HUES48 (cell line): ENCODE measurements at regions not wholly inside any gene's neighbourhood (a gene's known extent, or its start where the extent isn't known, plus 50 kb on each side); places are given as distances from the start of the nearest gene placed in this dataset.

Source experiments
- H3K27ac ChIP-seq: one replicate; pipeline ENCODE4 v1.7.0; 2013; ENCODE audit warnings: low read depth, low read length, inconsistent platforms
- H3K27me3 ChIP-seq: 2 replicates; pipeline ENCODE4 v1.6.1; 2013; ENCODE audit warnings: mild to moderate bottlenecking, low read length; ENCODE audit not compliant: control insufficient read depth, insufficient read depth
- H3K36me3 ChIP-seq: 2 replicates; pipeline ENCODE4 v1.6.1; 2013; ENCODE audit warnings: low read length; ENCODE audit not compliant: control insufficient read depth, insufficient read depth
- H3K4me1 ChIP-seq: 2 replicates; pipeline ENCODE4 v1.6.1; 2013; ENCODE audit warnings: mild to moderate bottlenecking, low read length; ENCODE audit not compliant: control insufficient read depth, insufficient read depth
- H3K4me3 ChIP-seq: 2 replicates; pipeline ENCODE4 v1.5.1; 2013; ENCODE audit warnings: mild to moderate bottlenecking, low read depth, low read length
- H3K9ac ChIP-seq: 2 replicates; pipeline ENCODE4 v1.6.1; 2013; ENCODE audit warnings: mild to moderate bottlenecking, low read depth, low read length, moderate library complexity
- H3K9me3 ChIP-seq: 2 replicates; pipeline ENCODE4 v1.6.1; 2013; ENCODE audit warnings: low read length; ENCODE audit not compliant: control insufficient read depth, insufficient read depth

GRCh38 chr7:25849500-25850184 is 302.4 kb upstream of the NFE2L3 start:
- Histone ChIP-seq H3K9ac (no peak overlapping the region), H3K27me3 (peaks cover 29% of the 10 kb centered on the region), H3K36me3 (no peaks in the 10 kb centered on the region), H3K4me1 (peaks cover 17% of the 10 kb centered on the region), H3K9me3 (no peaks in the 10 kb centered on the region), H3K4me3 (no peak overlapping the region), H3K27ac (peak overlapping the region; percentile 3)

- H3K9ac ChIP-seq: no peak overlapping the region
- H3K9me3 ChIP-seq: no peaks in the 10 kb centered on the region
- no peaks in the 10 kb centered on the region for H3K36me3 ChIP-seq
- no peak overlapping the region for H3K27ac ChIP-seq
- H3K4me3 ChIP-seq: no peak overlapping the region
- peaks cover 30% of the 10 kb centered on the region for H3K27me3 ChIP-seq
- H3K4me1 ChIP-seq: peaks cover 19% of the 10 kb centered on the region
Measured at GRCh38 chr7:25850216-25850615, 301.8 kb upstream of the NFE2L3 start.

GRCh38 chr7:25850735-25851134 is 301.3 kb upstream of the NFE2L3 start:
- no peaks in the 10 kb centered on the region for H3K9me3 ChIP-seq
- H3K4me3 ChIP-seq: no peak overlapping the region
- peaks cover 35% of the 10 kb centered on the region for H3K27me3 ChIP-seq
- no peak overlapping the region for H3K9ac ChIP-seq
- no peaks in the 10 kb centered on the region for H3K36me3 ChIP-seq
- H3K27ac ChIP-seq: no peak overlapping the region
- peaks cover 24% of the 10 kb centered on the region for H3K4me1 ChIP-seq

- Histone ChIP-seq H3K27ac (no peak overlapping the region), H3K9ac (no peak overlapping the region), H3K4me3 (peak overlapping the region; percentile 51), H3K9me3 (no peaks in the 10 kb centered on the region), H3K36me3 (no peaks in the 10 kb centered on the region), H3K27me3 (peaks cover 42% of the 10 kb centered on the region), H3K4me1 (peaks cover 28% of the 10 kb centered on the region)
Measured at GRCh38 chr7:25851332-25852210, 300.4 kb upstream of the NFE2L3 start.

- H3K36me3 ChIP-seq: no peaks in the 10 kb centered on the region
Measured at GRCh38 chr7:25852211-25852938, 299.6 kb upstream of the NFE2L3 start.

GRCh38 chr7:25852939-25853271 is 299.1 kb upstream of the NFE2L3 start:
- Histone ChIP-seq H3K27me3 (peaks cover 46% of the 10 kb centered on the region), H3K36me3 (no peaks in the 10 kb centered on the region), H3K4me1 (peaks cover 30% of the 10 kb centered on the region), H3K9me3 (no peaks in the 10 kb centered on the region), H3K27ac (no peak overlapping the region), H3K4me3 (peak overlapping the region; percentile 51), H3K9ac (no peak overlapping the region)

More at GRCh38 chr7:25852211-25852938, 299.6 kb upstream of the NFE2L3 start:
- H3K4me1 ChIP-seq: peaks cover 28% of the 10 kb centered on the region
- peak overlapping the region; percentile 51 for H3K4me3 ChIP-seq
- no peak overlapping the region for H3K27ac ChIP-seq
- H3K9ac ChIP-seq: no peak overlapping the region
- H3K27me3 ChIP-seq: peaks cover 42% of the 10 kb centered on the region
- H3K9me3 ChIP-seq: no peaks in the 10 kb centered on the region

GRCh38 chr7:25853314-25853713 is 298.7 kb upstream of the NFE2L3 start:
- Histone ChIP-seq H3K9me3 (no peaks in the 10 kb centered on the region), H3K4me1 (peaks cover 34% of the 10 kb centered on the region), H3K27ac (no peak overlapping the region), H3K36me3 (no peaks in the 10 kb centered on the region), H3K9ac (no peak overlapping the region), H3K27me3 (peaks cover 50% of the 10 kb centered on the region), H3K4me3 (peak overlapping the region; percentile 51; the same call in 1 of the 2 replicates)

- peaks cover 39% of the 10 kb centered on the region for H3K4me1 ChIP-seq
- H3K36me3 ChIP-seq: no peaks in the 10 kb centered on the region
- H3K27me3 ChIP-seq: peaks cover 57% of the 10 kb centered on the region
- peak overlapping the region; percentile 50 for H3K4me3 ChIP-seq
- no peak overlapping the region for H3K27ac ChIP-seq
- no peaks in the 10 kb centered on the region for H3K9me3 ChIP-seq
- H3K9ac ChIP-seq: no peak overlapping the region
Measured at GRCh38 chr7:25854059-25854458, 297.9 kb upstream of the NFE2L3 start.

GRCh38 chr7:25854608-25855497 is 297.1 kb upstream of the NFE2L3 start:
- no peak overlapping the region for H3K9ac ChIP-seq
- peaks cover 65% of the 10 kb centered on the region for H3K27me3 ChIP-seq
- no peaks in the 10 kb centered on the region for H3K9me3 ChIP-seq
- peak overlapping the region; percentile 83 for H3K4me3 ChIP-seq
- H3K4me1 ChIP-seq: peaks cover 42% of the 10 kb centered on the region
- H3K27ac ChIP-seq: peak overlapping the region; percentile 73
- H3K36me3 ChIP-seq: no peaks in the 10 kb centered on the region
